ENCODE measurements at regions not wholly inside any gene's neighbourhood (a gene's known extent, or its start where the extent isn't known, plus 50 kb on each side); places are given as distances from the start of the nearest gene placed in this dataset.

DNA sequence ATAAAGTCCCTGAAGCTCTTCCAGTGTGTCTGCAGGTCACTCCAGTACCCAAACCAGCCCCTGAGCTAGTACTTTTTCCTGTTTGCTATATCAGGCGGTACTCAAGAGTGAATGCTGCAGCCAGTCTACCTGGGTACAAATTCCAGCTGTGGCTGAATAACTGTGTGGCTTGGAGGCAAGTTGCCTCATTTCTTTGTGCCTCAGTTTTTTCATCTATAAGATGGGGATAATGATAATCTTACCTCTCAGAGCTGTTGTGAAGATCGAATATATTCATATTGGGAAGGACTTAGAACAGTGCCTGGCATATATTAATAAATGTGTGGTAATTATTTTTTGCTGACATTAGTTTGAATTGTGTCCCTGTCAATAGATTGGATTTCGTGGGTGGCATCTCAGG lies 191.2 kb downstream of the WDR11 start:
- Mint-ChIP-seq H3K27me3 (ENCODE audit: low read depth) (peaks cover 4% of the 10 kb centered on the region), H3K9me3 (ENCODE audit: low read depth) (no peaks in the 10 kb centered on the region), H3K4me3 (ENCODE audit: unreplicated experiment) (no peak overlapping the region), H3K36me3 (ENCODE audit: low read depth) (no peaks in the 10 kb centered on the region), H3K4me1 (ENCODE audit: low read depth) (peaks cover 7% of the 10 kb centered on the region), H3K27ac (ENCODE audit: unreplicated experiment) (no peak overlapping the region)
- no peak for DNase-seq (ENCODE audit: low spot score)
- TF ChIP-seq, protein P1, sequence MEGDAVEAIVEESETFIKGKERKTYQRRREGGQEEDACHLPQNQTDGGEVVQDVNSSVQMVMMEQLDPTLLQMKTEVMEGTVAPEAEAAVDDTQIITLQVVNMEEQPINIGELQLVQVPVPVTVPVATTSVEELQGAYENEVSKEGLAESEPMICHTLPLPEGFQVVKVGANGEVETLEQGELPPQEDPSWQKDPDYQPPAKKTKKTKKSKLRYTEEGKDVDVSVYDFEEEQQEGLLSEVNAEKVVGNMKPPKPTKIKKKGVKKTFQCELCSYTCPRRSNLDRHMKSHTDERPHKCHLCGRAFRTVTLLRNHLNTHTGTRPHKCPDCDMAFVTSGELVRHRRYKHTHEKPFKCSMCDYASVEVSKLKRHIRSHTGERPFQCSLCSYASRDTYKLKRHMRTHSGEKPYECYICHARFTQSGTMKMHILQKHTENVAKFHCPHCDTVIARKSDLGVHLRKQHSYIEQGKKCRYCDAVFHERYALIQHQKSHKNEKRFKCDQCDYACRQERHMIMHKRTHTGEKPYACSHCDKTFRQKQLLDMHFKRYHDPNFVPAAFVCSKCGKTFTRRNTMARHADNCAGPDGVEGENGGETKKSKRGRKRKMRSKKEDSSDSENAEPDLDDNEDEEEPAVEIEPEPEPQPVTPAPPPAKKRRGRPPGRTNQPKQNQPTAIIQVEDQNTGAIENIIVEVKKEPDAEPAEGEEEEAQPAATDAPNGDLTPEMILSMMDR (IDR thresholded peaks at IDR 0.05), result no peak

DNA sequence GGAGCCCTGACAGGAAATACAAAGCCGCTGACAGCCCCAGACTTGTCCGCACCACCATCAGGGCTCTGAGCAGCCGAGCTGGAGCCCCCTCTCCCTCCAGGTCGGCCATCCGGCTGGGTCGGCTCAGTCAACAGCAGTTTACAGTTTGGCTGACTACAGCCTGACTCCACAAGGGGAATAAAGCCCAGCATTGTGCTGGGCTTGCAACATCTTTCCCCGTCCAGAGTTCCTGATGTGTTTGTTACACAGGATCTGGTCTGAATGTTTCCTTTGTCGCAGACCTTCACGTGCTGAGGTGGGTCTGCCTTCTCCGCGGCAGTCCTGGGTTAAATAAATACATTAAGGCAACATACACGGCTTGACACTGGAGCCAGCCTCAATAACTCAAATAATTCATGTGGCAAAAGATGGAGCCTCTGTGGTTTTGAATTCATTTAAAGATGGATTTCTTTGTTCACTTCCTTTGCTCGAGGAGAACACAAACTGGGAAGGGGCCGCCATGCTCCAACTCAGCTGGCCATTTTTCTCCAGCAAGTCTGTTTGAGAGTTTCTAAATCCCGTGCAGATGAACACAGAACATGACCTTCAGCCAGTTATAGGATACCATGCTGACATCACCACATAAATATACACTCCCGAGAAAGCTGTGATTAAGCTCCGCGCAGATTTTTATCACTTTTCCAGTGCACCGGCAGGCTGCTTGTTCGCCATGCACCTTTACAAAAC lies 192.1 kb downstream of the WDR11 start:
- Mint-ChIP-seq H3K4me3 (ENCODE audit: unreplicated experiment) (peak overlapping the region; percentile 1), H3K27ac (ENCODE audit: unreplicated experiment) (no peak overlapping the region)
- no peak for DNase-seq (ENCODE audit: low spot score)

DNA sequence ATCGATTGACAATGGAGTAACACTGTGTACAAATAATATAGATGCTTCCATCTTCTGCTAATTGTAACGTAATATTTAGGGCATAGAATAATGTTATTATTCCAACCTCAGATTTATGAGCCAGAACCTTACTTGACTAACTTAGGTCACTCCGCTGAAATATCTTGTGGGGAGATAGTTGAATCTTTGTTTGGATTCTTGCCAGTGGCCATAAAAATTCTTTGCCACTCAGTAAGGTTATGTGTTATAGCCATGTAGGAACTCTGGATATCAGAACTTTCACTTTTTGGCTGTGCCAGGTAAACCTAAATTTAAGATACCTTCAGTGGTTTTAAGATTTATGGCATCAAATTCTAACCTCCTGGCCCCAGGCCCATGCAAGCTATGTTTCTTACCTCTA lies 197.6 kb downstream of the WDR11 start:
- no peak overlapping the region for H3K4me3 Mint-ChIP-seq (ENCODE audit: unreplicated experiment)
- no peaks in the 10 kb centered on the region for H3K36me3 Mint-ChIP-seq (ENCODE audit: low read depth)
- DNase-seq (ENCODE audit: low spot score), result no peak
- TF ChIP-seq, protein P1 (IDR thresholded peaks at IDR 0.05), result no peak
- H3K27ac Mint-ChIP-seq (ENCODE audit: unreplicated experiment), result no peak overlapping the region
- H3K4me1 Mint-ChIP-seq (ENCODE audit: low read depth), result peaks cover under 1% of the 10 kb centered on the region
- H3K27me3 Mint-ChIP-seq (ENCODE audit: low read depth), result no peaks in the 10 kb centered on the region
- peaks cover 3% of the 10 kb centered on the region for H3K9me3 Mint-ChIP-seq (ENCODE audit: low read depth)

More for the DNA sequence above, 192.1 kb downstream of the WDR11 start:
- no peaks in the 10 kb centered on the region for H3K36me3 Mint-ChIP-seq (ENCODE audit: low read depth)
- H3K27me3 Mint-ChIP-seq (ENCODE audit: low read depth), result peaks cover 4% of the 10 kb centered on the region
- TF ChIP-seq, protein P1 (IDR thresholded peaks at IDR 0.05), result no peak
- peaks cover 7% of the 10 kb centered on the region for H3K4me1 Mint-ChIP-seq (ENCODE audit: low read depth)
- no peaks in the 10 kb centered on the region for H3K9me3 Mint-ChIP-seq (ENCODE audit: low read depth)

DNA sequence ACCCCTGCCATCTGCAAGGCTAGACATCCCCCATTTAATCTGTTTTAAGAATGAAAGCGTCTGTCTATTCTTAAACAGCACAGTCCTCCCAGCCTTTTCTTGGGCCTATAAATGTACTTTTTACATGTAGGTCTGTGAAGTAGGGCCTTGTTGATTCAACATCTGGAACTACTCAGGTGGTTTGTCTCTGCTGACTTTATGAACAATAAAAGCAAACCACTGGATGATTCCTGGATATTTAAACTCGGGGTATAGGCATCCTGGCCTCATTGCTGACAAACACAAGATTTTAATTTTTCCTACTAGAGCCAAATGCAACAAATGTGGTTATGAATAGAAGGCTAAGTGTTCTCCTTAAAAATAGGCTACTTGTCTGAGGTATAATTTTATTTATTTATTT lies 198.3 kb downstream of the WDR11 start:
- H3K4me3 Mint-ChIP-seq (ENCODE audit: unreplicated experiment), result no peak overlapping the region
- no peaks in the 10 kb centered on the region for H3K4me1 Mint-ChIP-seq (ENCODE audit: low read depth)
- H3K36me3 Mint-ChIP-seq (ENCODE audit: low read depth), result no peaks in the 10 kb centered on the region
- H3K27ac Mint-ChIP-seq (ENCODE audit: unreplicated experiment), result no peak overlapping the region
- peaks cover 3% of the 10 kb centered on the region for H3K9me3 Mint-ChIP-seq (ENCODE audit: low read depth)
- TF ChIP-seq, protein P1 (IDR thresholded peaks at IDR 0.05), result no peak
- DNase-seq (ENCODE audit: low spot score), result no peak
- H3K27me3 Mint-ChIP-seq (ENCODE audit: low read depth), result no peaks in the 10 kb centered on the region

DNA sequence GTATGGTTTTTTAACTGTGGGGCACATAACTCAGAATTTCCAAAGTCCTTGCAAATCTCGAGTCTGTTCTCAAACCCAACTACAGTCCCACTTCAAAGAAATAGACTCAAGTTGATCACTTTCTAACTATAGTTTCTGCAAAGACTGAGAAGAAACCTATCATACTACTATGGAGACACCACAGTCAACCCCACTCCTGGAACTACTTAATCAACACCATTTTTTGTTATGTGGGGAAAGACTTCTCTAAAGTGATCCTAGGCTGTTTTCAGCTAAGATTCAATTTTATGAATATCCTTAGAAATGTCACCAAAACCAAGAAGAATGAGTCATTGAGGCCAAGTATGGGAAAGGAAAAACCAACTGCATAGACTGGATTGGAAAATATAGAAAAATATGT lies 198.8 kb downstream of the WDR11 start:
- Mint-ChIP-seq H3K4me3 (ENCODE audit: unreplicated experiment) (no peak overlapping the region), H3K36me3 (ENCODE audit: low read depth) (no peaks in the 10 kb centered on the region), H3K27ac (ENCODE audit: unreplicated experiment) (no peak overlapping the region), H3K27me3 (ENCODE audit: low read depth) (no peaks in the 10 kb centered on the region), H3K9me3 (ENCODE audit: low read depth) (peaks cover 3% of the 10 kb centered on the region), H3K4me1 (ENCODE audit: low read depth) (no peaks in the 10 kb centered on the region)
- TF ChIP-seq, protein P1 (IDR thresholded peaks at IDR 0.05), result no peak
- no peak for DNase-seq (ENCODE audit: low spot score)

Data from chondrocyte (in vitro differentiated cells).